Fibroblast of lung (primary cell): ENCODE measurements at regions not wholly inside any gene's neighbourhood (a gene's known extent, or its start where the extent isn't known, plus 50 kb on each side); places are given as distances from the start of the nearest gene placed in this dataset.

Experiments
- CTCF ChIP-seq, 2 donors: IDR thresholded peaks in 1 of 2; conservative IDR thresholded peaks in 1 of 2; 1 replicate in 1 of 2; 2 replicates in 1 of 2; pipeline ENCODE4 v1.5.1; 2011 to 2012; ENCODE audit warnings: low read length in 2 of 2, control low read depth in 1 of 2, inconsistent platforms in 1 of 2, low read depth in 1 of 2, mild to moderate bottlenecking in 1 of 2
- EZH2 ChIP-seq: IDR thresholded peaks from 2 replicates; pipeline ENCODE4 v1.5.1; 2012; ENCODE audit warnings: low read length, control low read depth, mild to moderate bottlenecking; ENCODE audit errors: missing control alignments

DNA sequence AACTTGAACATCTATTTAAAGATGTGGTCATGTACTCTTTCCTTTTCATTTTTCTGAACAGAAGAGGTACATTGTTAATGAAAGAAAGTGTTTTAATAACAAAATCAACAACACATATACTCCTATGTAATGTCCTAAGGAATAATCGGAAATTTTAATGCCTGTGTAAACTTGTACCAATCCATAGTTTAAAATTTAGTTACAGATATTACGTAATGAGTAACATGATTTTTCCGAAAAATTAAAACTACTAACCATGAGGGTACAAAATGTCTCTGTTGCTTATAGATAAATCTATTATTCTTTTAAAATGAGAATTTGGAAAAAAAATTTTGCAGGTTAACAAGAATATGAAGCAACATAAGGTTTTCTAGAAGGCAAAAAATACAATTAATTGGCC is 220.1 kb downstream of the BCAT1 start:
- TF ChIP-seq CTCF (conservative IDR thresholded peaks at IDR 0.05 in 1 of 2, IDR thresholded peaks at IDR 0.05 in 1 of 2; ENCODE audit: low read depth in 1 of 2, low read length in 2 of 2) (no peak), EZH2 (no peak)
